Osteoblast (primary cell): ENCODE measurements at regions not wholly inside any gene's neighbourhood (a gene's known extent, or its start where the extent isn't known, plus 50 kb on each side); places are given as distances from the start of the nearest gene placed in this dataset. TPM values are rescaled to one million over a fixed set of nuclear protein-coding genes. Genes with fewer than 3 reads are reported as not detected.

Experiments used
- DNase-seq: peaks from one replicate; pipeline ENCODE4 v3.0.0; 2011; ENCODE audit warnings: low spot score, mixed read lengths; ENCODE audit not compliant: insufficient read length; ENCODE audit errors: missing footprints
- H2AFZ ChIP-seq: 2 replicates; pipeline ENCODE4 v1.6.0; 2011; ENCODE audit warnings: mild to moderate bottlenecking, low read length
- H3K27ac ChIP-seq: 2 replicates; pipeline ENCODE4 v1.5.1; 2011; ENCODE audit warnings: mild to moderate bottlenecking, low read depth, low read length, moderate library complexity
- H3K27me3 ChIP-seq: 2 replicates; pipeline ENCODE4 v1.6.0; 2012; ENCODE audit warnings: mild to moderate bottlenecking, control low read depth, inconsistent platforms, low read length, moderate library complexity; ENCODE audit not compliant: insufficient read depth
- H3K36me3 ChIP-seq: 2 replicates; pipeline ENCODE4 v1.5.1; 2011; ENCODE audit warnings: mild to moderate bottlenecking, low read length, control low read depth, moderate library complexity; ENCODE audit not compliant: insufficient read depth
- H3K4me1 ChIP-seq: 2 replicates; pipeline ENCODE4 v1.5.1; 2011; ENCODE audit warnings: mild to moderate bottlenecking, low read length, control low read depth, moderate library complexity; ENCODE audit not compliant: insufficient read depth
- H3K4me2 ChIP-seq: 2 replicates; pipeline ENCODE4 v1.6.0; 2011; ENCODE audit warnings: mild to moderate bottlenecking, low read length; ENCODE audit not compliant: insufficient read depth
- H3K4me3 ChIP-seq: fragments of 200-600 bp; sonication (generic); 3 replicates; pipeline ENCODE4 v1.5.1; 2012; ENCODE audit warnings: mild to moderate bottlenecking, low read length, inconsistent platforms; ENCODE audit not compliant: insufficient read depth
- H3K79me2 ChIP-seq: 2 replicates; pipeline ENCODE4 v1.6.0; 2012; ENCODE audit warnings: mild to moderate bottlenecking, low read length, control low read depth, inconsistent platforms; ENCODE audit not compliant: insufficient read depth
- H3K9me3 ChIP-seq: 2 replicates; pipeline ENCODE4 v1.5.1; 2011; ENCODE audit warnings: low read depth, low read length, control low read depth
- H4K20me1 ChIP-seq: 2 replicates; pipeline ENCODE4 v1.6.0; 2012; ENCODE audit warnings: mild to moderate bottlenecking, low read length, control low read depth; ENCODE audit not compliant: insufficient read depth
- CTCF ChIP-seq: IDR thresholded peaks from 2 replicates; pipeline ENCODE4 v1.5.1; 2011; ENCODE audit warnings: mild to moderate bottlenecking, low read depth, low read length, moderate library complexity; ENCODE audit errors: extremely low read depth
- small RNA-seq: library from RNA; depleted of rRNA; stranded (forward); fragments of <200 nt; gene quantifications from one replicate; pipeline ENCODE3, GENCODE V24; 2012

DNA sequence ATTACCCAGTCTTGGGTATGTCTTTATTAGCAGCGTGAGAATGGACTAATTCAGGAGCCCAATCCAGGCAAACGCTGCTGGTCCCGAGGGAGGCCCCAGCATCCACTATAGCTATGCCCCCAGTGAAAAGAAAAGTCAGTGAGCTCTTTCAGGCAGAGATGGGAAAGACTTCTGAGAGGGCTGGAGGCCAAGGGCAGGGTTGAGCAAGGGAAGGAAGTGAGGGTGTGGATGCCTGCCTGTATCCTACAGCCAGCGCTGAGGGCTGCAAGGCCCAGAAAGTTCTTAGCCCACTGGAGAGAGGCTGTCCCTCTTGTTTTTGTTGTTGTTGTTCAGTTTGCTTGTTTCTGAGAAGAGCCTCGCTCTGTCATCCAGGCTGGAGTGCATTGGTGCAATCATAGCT, 261.6 kb downstream of the ZEB1 start:
- Histone ChIP-seq H3K4me3 (no peak overlapping the region), H3K36me3 (no peaks in the 10 kb centered on the region), H3K9me3 (no peaks in the 10 kb centered on the region), H4K20me1 (no peaks in the 10 kb centered on the region), H3K27ac (no peak overlapping the region), H3K79me2 (no peaks in the 10 kb centered on the region), H3K27me3 (no peaks in the 10 kb centered on the region), H3K4me2 (no peak overlapping the region), H3K4me1 (peaks cover 7% of the 10 kb centered on the region), H2AFZ (no peak overlapping the region)
- TF ChIP-seq CTCF, result no peak
- no peak for DNase-seq

Small RNA genes lying in the stretch of these regions (small RNA-seq; reads per million reads assigned to genes)
- not detected for gene AL161935.2
